ENCODE measurements at regions not wholly inside any gene's neighbourhood (a gene's known extent, or its start where the extent isn't known, plus 50 kb on each side); places are given as distances from the start of the nearest gene placed in this dataset.

- H3K27ac ChIP-seq (ENCODE audit: low read length): no peak overlapping the region
- no peak overlapping the region for H3K4me3 ChIP-seq (ENCODE audit: low read depth in 1 of 2, low read length in 2 of 2)
- H3K9me3 ChIP-seq (ENCODE audit: control insufficient read depth in 1 of 2, low read length in 2 of 2): no peaks in the 10 kb centered on the region
- no peaks in the 10 kb centered on the region for H3K36me3 ChIP-seq (ENCODE audit: control insufficient read depth in 1 of 2, insufficient read depth in 2 of 2, low read length in 2 of 2)
- H3K4me1 ChIP-seq (ENCODE audit: control insufficient read depth in 1 of 2, insufficient read depth in 2 of 2, low read length in 2 of 2): no peaks in the 10 kb centered on the region
- H3K27me3 ChIP-seq (ENCODE audit: low read depth, low read length): no peaks in the 10 kb centered on the region
Observed at GRCh38 chr5:110008131-110008530, 318.4 kb downstream of the MAN2A1 start.

GRCh38 chr5:110012145-110012544, 322.4 kb downstream of the MAN2A1 start:
- Histone ChIP-seq H3K4me1 (ENCODE audit: control insufficient read depth in 1 of 2, insufficient read depth in 2 of 2, low read length in 2 of 2) (no peaks in the 10 kb centered on the region), H3K27me3 (ENCODE audit: low read depth, low read length) (no peaks in the 10 kb centered on the region), H3K9me3 (ENCODE audit: control insufficient read depth in 1 of 2, low read length in 2 of 2) (no peaks in the 10 kb centered on the region), H3K4me3 (ENCODE audit: low read depth in 1 of 2, low read length in 2 of 2) (no peak overlapping the region), H3K27ac (ENCODE audit: low read length) (no peak overlapping the region), H3K36me3 (ENCODE audit: control insufficient read depth in 1 of 2, insufficient read depth in 2 of 2, low read length in 2 of 2) (no peaks in the 10 kb centered on the region)

GRCh38 chr5:110013017-110013416, 323.3 kb downstream of the MAN2A1 start:
- H3K9me3 ChIP-seq (ENCODE audit: control insufficient read depth in 1 of 2, low read length in 2 of 2): no peaks in the 10 kb centered on the region
- H3K36me3 ChIP-seq (ENCODE audit: control insufficient read depth in 1 of 2, insufficient read depth in 2 of 2, low read length in 2 of 2): no peaks in the 10 kb centered on the region

GRCh38 chr5:110017854-110018253, 328.1 kb downstream of the MAN2A1 start:
- Histone ChIP-seq H3K27ac (ENCODE audit: low read length) (no peak overlapping the region), H3K9me3 (ENCODE audit: control insufficient read depth in 1 of 2, low read length in 2 of 2) (no peaks in the 10 kb centered on the region), H3K4me3 (ENCODE audit: low read depth in 1 of 2, low read length in 2 of 2) (no peak overlapping the region), H3K27me3 (ENCODE audit: low read depth, low read length) (no peaks in the 10 kb centered on the region), H3K36me3 (ENCODE audit: control insufficient read depth in 1 of 2, insufficient read depth in 2 of 2, low read length in 2 of 2) (no peaks in the 10 kb centered on the region), H3K4me1 (ENCODE audit: control insufficient read depth in 1 of 2, insufficient read depth in 2 of 2, low read length in 2 of 2) (no peaks in the 10 kb centered on the region)

More at GRCh38 chr5:110013017-110013416, 323.3 kb downstream of the MAN2A1 start:
- no peaks in the 10 kb centered on the region for H3K4me1 ChIP-seq (ENCODE audit: control insufficient read depth in 1 of 2, insufficient read depth in 2 of 2, low read length in 2 of 2)
- H3K27me3 ChIP-seq (ENCODE audit: low read depth, low read length): no peaks in the 10 kb centered on the region
- no peak overlapping the region for H3K27ac ChIP-seq (ENCODE audit: low read length)
- H3K4me3 ChIP-seq (ENCODE audit: low read depth in 1 of 2, low read length in 2 of 2): no peak overlapping the region

- Histone ChIP-seq H3K27ac (ENCODE audit: low read length) (no peak overlapping the region), H3K36me3 (ENCODE audit: control insufficient read depth in 1 of 2, insufficient read depth in 2 of 2, low read length in 2 of 2) (no peaks in the 10 kb centered on the region), H3K27me3 (ENCODE audit: low read depth, low read length) (no peaks in the 10 kb centered on the region), H3K4me1 (ENCODE audit: control insufficient read depth in 1 of 2, insufficient read depth in 2 of 2, low read length in 2 of 2) (no peaks in the 10 kb centered on the region), H3K9me3 (ENCODE audit: control insufficient read depth in 1 of 2, low read length in 2 of 2) (no peaks in the 10 kb centered on the region), H3K4me3 (ENCODE audit: low read depth in 1 of 2, low read length in 2 of 2) (no peak overlapping the region)
Observed at GRCh38 chr5:110018509-110018908, 328.8 kb downstream of the MAN2A1 start.

GRCh38 chr5:110019119-110019518, 329.4 kb downstream of the MAN2A1 start:
- Histone ChIP-seq H3K4me1 (ENCODE audit: control insufficient read depth in 1 of 2, insufficient read depth in 2 of 2, low read length in 2 of 2) (no peaks in the 10 kb centered on the region), H3K36me3 (ENCODE audit: control insufficient read depth in 1 of 2, insufficient read depth in 2 of 2, low read length in 2 of 2) (no peaks in the 10 kb centered on the region), H3K27ac (ENCODE audit: low read length) (no peak overlapping the region), H3K27me3 (ENCODE audit: low read depth, low read length) (no peaks in the 10 kb centered on the region), H3K4me3 (ENCODE audit: low read depth in 1 of 2, low read length in 2 of 2) (no peak overlapping the region), H3K9me3 (ENCODE audit: control insufficient read depth in 1 of 2, low read length in 2 of 2) (no peaks in the 10 kb centered on the region)

- Histone ChIP-seq H3K9me3 (ENCODE audit: control insufficient read depth in 1 of 2, low read length in 2 of 2) (no peaks in the 10 kb centered on the region), H3K27ac (ENCODE audit: low read length) (no peak overlapping the region), H3K4me3 (ENCODE audit: low read depth in 1 of 2, low read length in 2 of 2) (no peak overlapping the region), H3K36me3 (ENCODE audit: control insufficient read depth in 1 of 2, insufficient read depth in 2 of 2, low read length in 2 of 2) (no peaks in the 10 kb centered on the region), H3K4me1 (ENCODE audit: control insufficient read depth in 1 of 2, insufficient read depth in 2 of 2, low read length in 2 of 2) (no peaks in the 10 kb centered on the region), H3K27me3 (ENCODE audit: low read depth, low read length) (no peaks in the 10 kb centered on the region)
Observed at GRCh38 chr5:110019780-110020179, 330.1 kb downstream of the MAN2A1 start.

- no peak overlapping the region for H3K27ac ChIP-seq (ENCODE audit: low read length)
- no peaks in the 10 kb centered on the region for H3K4me1 ChIP-seq (ENCODE audit: control insufficient read depth in 1 of 2, insufficient read depth in 2 of 2, low read length in 2 of 2)
Observed at GRCh38 chr5:110021251-110021650, 331.5 kb downstream of the MAN2A1 start.

GRCh38 chr5:110025160-110025559, 335.4 kb downstream of the MAN2A1 start:
- Histone ChIP-seq H3K4me3 (ENCODE audit: low read depth in 1 of 2, low read length in 2 of 2) (no peak overlapping the region), H3K36me3 (ENCODE audit: control insufficient read depth in 1 of 2, insufficient read depth in 2 of 2, low read length in 2 of 2) (no peaks in the 10 kb centered on the region), H3K27ac (ENCODE audit: low read length) (no peak overlapping the region), H3K4me1 (ENCODE audit: control insufficient read depth in 1 of 2, insufficient read depth in 2 of 2, low read length in 2 of 2) (no peaks in the 10 kb centered on the region), H3K9me3 (ENCODE audit: control insufficient read depth in 1 of 2, low read length in 2 of 2) (no peaks in the 10 kb centered on the region), H3K27me3 (ENCODE audit: low read depth, low read length) (no peaks in the 10 kb centered on the region)

More at GRCh38 chr5:110021251-110021650, 331.5 kb downstream of the MAN2A1 start:
- H3K4me3 ChIP-seq (ENCODE audit: low read depth in 1 of 2, low read length in 2 of 2): no peak overlapping the region
- H3K27me3 ChIP-seq (ENCODE audit: low read depth, low read length): no peaks in the 10 kb centered on the region
- no peaks in the 10 kb centered on the region for H3K9me3 ChIP-seq (ENCODE audit: control insufficient read depth in 1 of 2, low read length in 2 of 2)
- no peaks in the 10 kb centered on the region for H3K36me3 ChIP-seq (ENCODE audit: control insufficient read depth in 1 of 2, insufficient read depth in 2 of 2, low read length in 2 of 2)

GRCh38 chr5:110027527-110028322, 338.0 kb downstream of the MAN2A1 start:
- Histone ChIP-seq H3K4me1 (ENCODE audit: control insufficient read depth in 1 of 2, insufficient read depth in 2 of 2, low read length in 2 of 2) (no peaks in the 10 kb centered on the region), H3K36me3 (ENCODE audit: control insufficient read depth in 1 of 2, insufficient read depth in 2 of 2, low read length in 2 of 2) (no peaks in the 10 kb centered on the region), H3K27ac (ENCODE audit: low read length) (no peak overlapping the region), H3K27me3 (ENCODE audit: low read depth, low read length) (no peaks in the 10 kb centered on the region), H3K9me3 (ENCODE audit: control insufficient read depth in 1 of 2, low read length in 2 of 2) (no peaks in the 10 kb centered on the region), H3K4me3 (ENCODE audit: low read depth in 1 of 2, low read length in 2 of 2) (no peak overlapping the region)

- no peaks in the 10 kb centered on the region for H3K27me3 ChIP-seq (ENCODE audit: low read depth, low read length)
- H3K36me3 ChIP-seq (ENCODE audit: control insufficient read depth in 1 of 2, insufficient read depth in 2 of 2, low read length in 2 of 2): no peaks in the 10 kb centered on the region
- no peak overlapping the region for H3K27ac ChIP-seq (ENCODE audit: low read length)
- no peak overlapping the region for H3K4me3 ChIP-seq (ENCODE audit: low read depth in 1 of 2, low read length in 2 of 2)
- H3K4me1 ChIP-seq (ENCODE audit: control insufficient read depth in 1 of 2, insufficient read depth in 2 of 2, low read length in 2 of 2): no peaks in the 10 kb centered on the region
- H3K9me3 ChIP-seq (ENCODE audit: control insufficient read depth in 1 of 2, low read length in 2 of 2): no peaks in the 10 kb centered on the region
Observed at GRCh38 chr5:110031402-110032140, 341.8 kb downstream of the MAN2A1 start.

Data from muscle layer of duodenum (tissue), 2 donors.